Stomach smooth muscle (tissue), 2 donors: ENCODE measurements at regions not wholly inside any gene's neighbourhood (a gene's known extent, or its start where the extent isn't known, plus 50 kb on each side); places are given as distances from the start of the nearest gene placed in this dataset.

Experiments used
- H3K27ac ChIP-seq: one replicate; pipeline ENCODE4 v1.7.0; 2013; ENCODE audit warnings: mild to moderate bottlenecking, low read length, inconsistent platforms
- H3K27me3 ChIP-seq, 2 donors: one replicate each; pipeline ENCODE4 v1.7.0; 2013; ENCODE audit warnings: low read length in 2 of 2; ENCODE audit not compliant: insufficient read depth in 2 of 2, control insufficient read depth in 1 of 2
- H3K36me3 ChIP-seq, 2 donors: one replicate each; pipeline ENCODE4 v1.7.0; 2013; ENCODE audit warnings: low read length in 2 of 2; ENCODE audit not compliant: control insufficient read depth in 2 of 2, insufficient read depth in 2 of 2
- H3K4me1 ChIP-seq: one replicate; pipeline ENCODE4 v1.7.0; 2013; ENCODE audit warnings: low read length; ENCODE audit not compliant: control insufficient read depth, insufficient read depth
- H3K4me3 ChIP-seq, 2 donors: one replicate each; pipeline ENCODE4 v1.7.0; 2013; ENCODE audit warnings: low read length in 2 of 2
- H3K9ac ChIP-seq, 2 donors: one replicate each; pipeline ENCODE4 v1.7.0; 2013; ENCODE audit warnings: low read length in 2 of 2, mild to moderate bottlenecking in 1 of 2
- H3K9me3 ChIP-seq, 2 donors: one replicate each; pipeline ENCODE4 v1.7.0; 2013; ENCODE audit warnings: low read length in 2 of 2; ENCODE audit not compliant: control insufficient read depth in 2 of 2
- donor health status: healthy.
- donor health status: Pancreatic carcinoma.

DNA sequence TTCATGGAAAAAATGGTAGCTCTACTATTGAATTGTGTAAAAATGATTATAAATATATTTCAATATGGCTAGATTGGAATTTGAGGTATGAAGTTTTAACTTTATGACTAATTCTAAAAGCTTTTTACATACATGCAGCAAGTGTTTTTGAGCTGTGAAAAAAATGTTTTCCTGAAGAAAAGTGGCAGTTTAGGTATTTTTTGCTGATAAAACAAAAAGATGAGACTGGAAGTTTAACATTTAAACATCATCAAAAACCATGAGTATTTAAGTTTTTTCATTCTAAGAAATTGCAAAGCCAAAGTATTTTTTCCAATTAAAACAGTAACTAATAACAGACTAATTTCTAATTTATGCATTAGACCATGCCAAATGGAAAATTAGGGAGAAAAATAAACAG, 751.1 kb downstream of the FGF9 start:
- Histone ChIP-seq H3K36me3 (no peaks in the 10 kb centered on the region), H3K27me3 (no peaks in the 10 kb centered on the region), H3K27ac (no peak overlapping the region), H3K4me1 (no peaks in the 10 kb centered on the region), H3K9ac (no peak overlapping the region), H3K9me3 (no peaks in the 10 kb centered on the region), H3K4me3 (no peak overlapping the region)

GRCh38 chr13:22422712-22423111, 751.8 kb downstream of the FGF9 start:
- no peak overlapping the region for H3K4me3 ChIP-seq
- no peak overlapping the region for H3K27ac ChIP-seq
- H3K27me3 ChIP-seq = no peaks in the 10 kb centered on the region
- no peak overlapping the region for H3K9ac ChIP-seq
- no peaks in the 10 kb centered on the region for H3K4me1 ChIP-seq
- no peaks in the 10 kb centered on the region for H3K9me3 ChIP-seq
- H3K36me3 ChIP-seq = no peaks in the 10 kb centered on the region

GRCh38 chr13:22423261-22423660, 752.4 kb downstream of the FGF9 start:
- Histone ChIP-seq H3K27me3 (no peaks in the 10 kb centered on the region), H3K9me3 (no peaks in the 10 kb centered on the region), H3K4me1 (no peaks in the 10 kb centered on the region), H3K36me3 (no peaks in the 10 kb centered on the region), H3K27ac (no peak overlapping the region), H3K4me3 (no peak overlapping the region), H3K9ac (no peak overlapping the region)

DNA sequence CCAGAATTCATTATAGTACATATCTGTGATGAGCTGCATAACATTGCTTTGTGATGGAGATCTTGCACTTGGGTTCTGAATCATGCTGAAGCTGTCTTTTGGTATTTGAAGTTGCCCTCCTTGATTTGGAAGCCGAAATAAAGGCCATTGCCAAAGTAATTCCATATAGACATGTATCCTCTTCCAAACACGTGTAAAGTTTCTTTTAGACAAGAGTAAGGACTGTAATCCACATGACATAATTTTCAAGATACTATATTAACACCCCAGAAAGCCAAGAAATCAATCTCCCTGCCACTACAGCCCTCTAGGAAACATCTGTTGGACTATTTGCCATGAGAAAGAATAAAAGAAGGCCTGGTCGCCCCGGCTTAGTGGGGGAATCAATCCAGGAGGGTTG, 754.2 kb downstream of the FGF9 start:
- Histone ChIP-seq H3K4me1 (no peaks in the 10 kb centered on the region), H3K27me3 (no peaks in the 10 kb centered on the region), H3K27ac (no peak overlapping the region), H3K36me3 (no peaks in the 10 kb centered on the region), H3K9me3 (no peaks in the 10 kb centered on the region), H3K9ac (no peak overlapping the region), H3K4me3 (no peak overlapping the region)

DNA sequence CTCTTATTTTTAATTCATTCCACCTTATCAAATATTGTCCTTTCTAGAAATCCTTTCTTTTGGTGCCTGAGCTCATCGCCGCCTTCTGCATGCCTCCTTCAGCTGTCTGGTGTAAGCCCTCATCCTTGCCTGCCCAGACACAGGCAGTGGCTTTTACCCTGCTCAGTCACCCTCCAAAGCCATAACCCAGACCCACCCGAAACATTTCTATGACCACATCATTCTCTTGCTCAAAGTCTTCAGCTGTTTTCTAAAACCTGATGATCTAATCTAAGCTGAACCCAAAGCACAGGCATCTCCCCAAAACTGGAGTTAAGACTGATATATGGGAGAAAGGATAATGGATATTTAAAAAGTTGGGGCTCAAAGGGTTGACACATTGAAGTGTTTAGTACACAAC, 753.7 kb upstream of the SGCG start:
- no peaks in the 10 kb centered on the region for H3K4me1 ChIP-seq
- H3K27ac ChIP-seq = no peak overlapping the region
- H3K9me3 ChIP-seq = no peaks in the 10 kb centered on the region
- H3K9ac ChIP-seq = no peak overlapping the region
- H3K27me3 ChIP-seq = no peaks in the 10 kb centered on the region
- no peaks in the 10 kb centered on the region for H3K36me3 ChIP-seq
- no peak overlapping the region for H3K4me3 ChIP-seq

DNA sequence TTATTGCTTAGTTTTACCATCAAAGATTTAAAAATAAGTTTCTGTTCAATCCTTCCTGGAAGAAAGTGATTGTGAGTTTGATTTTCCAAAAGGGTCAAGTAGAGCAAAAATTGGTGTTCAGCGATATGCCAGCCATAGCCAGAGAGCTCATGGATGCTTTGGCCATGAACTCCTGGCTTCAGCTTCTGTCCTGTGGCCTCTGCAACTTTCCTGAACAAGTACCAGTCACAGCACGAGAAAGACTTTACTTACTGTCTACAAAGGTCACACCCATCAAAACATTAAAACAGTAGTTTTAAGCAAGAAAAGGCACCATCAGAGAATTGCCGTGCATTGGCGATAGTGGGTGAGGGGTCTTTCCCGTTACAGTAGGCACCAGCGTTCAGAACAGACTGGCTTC, 753.0 kb upstream of the SGCG start:
- no peaks in the 10 kb centered on the region for H3K9me3 ChIP-seq
- H3K4me3 ChIP-seq = no peak overlapping the region
- H3K36me3 ChIP-seq = no peaks in the 10 kb centered on the region
- H3K9ac ChIP-seq = no peak overlapping the region
- no peak overlapping the region for H3K27ac ChIP-seq
- H3K27me3 ChIP-seq = no peaks in the 10 kb centered on the region
- H3K4me1 ChIP-seq = no peaks in the 10 kb centered on the region

DNA sequence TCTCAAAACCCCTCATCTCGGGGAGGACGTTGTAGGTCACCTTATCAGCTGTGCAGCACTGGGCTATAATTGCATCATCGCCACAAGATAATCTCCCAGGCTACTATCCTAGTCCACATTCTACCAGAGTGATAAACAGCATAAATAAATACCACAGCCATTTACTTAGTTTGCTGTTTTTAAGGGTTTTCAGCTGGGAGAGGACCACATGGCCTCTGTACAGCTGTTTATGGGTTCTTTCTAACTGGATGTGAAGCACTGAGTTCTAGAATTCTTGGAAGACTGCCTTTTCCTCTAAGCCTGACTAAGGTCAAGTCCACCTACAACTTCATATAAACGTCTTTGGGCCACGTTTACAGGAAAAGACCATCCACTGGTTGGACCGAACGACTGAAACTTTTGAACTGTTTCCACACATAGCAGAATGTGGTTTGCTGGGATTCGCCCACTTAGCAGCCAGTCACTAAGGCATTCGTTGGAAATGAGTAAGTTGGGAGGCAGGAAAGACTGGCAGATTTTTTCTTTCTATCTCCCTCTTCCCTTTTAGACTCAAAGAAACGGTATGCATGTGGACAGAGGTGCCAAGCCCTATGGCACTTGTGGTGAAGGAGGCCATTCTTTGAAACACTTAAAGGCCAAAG, 752.5 kb upstream of the SGCG start:
- Histone ChIP-seq H3K36me3 (no peaks in the 10 kb centered on the region), H3K9ac (no peak overlapping the region), H3K4me3 (no peak overlapping the region), H3K27me3 (no peaks in the 10 kb centered on the region), H3K9me3 (no peaks in the 10 kb centered on the region), H3K27ac (no peak overlapping the region), H3K4me1 (no peaks in the 10 kb centered on the region)

DNA sequence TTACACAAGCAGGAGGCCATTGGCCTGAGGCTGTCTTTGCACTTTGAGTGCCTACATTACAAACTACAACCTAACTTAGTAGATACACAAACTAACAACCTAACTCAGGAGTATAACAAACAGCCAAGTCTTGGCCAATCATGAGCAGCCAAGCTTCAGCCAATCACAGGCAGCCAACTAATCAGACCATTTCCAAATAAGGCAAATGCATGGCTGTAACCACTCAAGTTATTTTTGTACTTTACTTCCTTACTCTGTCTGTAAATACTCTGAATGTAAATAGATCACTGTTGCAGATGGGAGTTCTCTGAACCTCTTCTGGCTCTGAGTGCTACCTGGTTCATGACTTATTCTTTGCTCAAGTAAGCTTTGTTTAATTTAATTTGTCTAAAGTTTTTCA, 748.1 kb upstream of the SGCG start:
- Histone ChIP-seq H3K4me1 (no peaks in the 10 kb centered on the region), H3K9me3 (no peaks in the 10 kb centered on the region), H3K27me3 (no peaks in the 10 kb centered on the region), H3K36me3 (no peaks in the 10 kb centered on the region), H3K27ac (no peak overlapping the region), H3K9ac (no peak overlapping the region), H3K4me3 (no peak overlapping the region)

DNA sequence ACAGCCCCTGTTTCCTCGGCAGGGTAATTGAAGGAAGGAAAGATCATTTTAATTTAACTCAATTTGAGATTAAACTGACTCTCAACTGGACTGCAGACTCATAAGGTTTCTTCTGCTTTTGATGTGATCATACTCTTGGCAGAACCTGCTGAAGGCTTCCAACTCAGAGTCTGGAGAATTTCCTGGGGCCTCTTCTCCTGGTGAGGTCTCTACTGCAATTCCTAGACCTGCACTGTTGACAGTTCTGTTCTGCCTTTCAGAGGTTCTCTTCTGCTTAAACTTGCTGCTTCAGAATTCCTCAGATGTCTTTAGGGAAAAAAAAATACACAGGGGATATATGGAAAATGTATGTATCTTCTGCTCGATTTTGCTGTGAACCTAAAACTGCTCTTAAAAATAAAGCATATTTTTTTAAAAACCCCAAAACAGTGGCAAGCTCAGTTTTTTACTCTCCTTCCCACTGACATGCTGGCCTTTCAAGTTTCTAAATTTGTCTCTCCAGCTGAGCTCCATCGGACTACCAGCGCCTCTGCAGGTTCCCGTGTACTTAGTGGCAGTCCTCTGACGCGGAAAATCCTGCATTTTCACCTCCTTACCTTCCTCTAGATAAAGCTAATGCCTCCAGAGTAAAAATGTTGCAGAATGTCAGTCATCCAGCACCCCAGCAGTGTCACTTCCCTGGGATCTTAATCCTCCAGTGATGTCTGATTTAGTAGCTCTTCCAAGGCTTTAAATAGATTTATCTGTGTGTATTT, 733.5 kb upstream of the SGCG start:
- Histone ChIP-seq H3K9me3 (no peaks in the 10 kb centered on the region), H3K4me3 (no peak overlapping the region), H3K36me3 (no peaks in the 10 kb centered on the region), H3K9ac (no peak overlapping the region), H3K27me3 (no peaks in the 10 kb centered on the region), H3K4me1 (no peaks in the 10 kb centered on the region), H3K27ac (no peak overlapping the region)

DNA sequence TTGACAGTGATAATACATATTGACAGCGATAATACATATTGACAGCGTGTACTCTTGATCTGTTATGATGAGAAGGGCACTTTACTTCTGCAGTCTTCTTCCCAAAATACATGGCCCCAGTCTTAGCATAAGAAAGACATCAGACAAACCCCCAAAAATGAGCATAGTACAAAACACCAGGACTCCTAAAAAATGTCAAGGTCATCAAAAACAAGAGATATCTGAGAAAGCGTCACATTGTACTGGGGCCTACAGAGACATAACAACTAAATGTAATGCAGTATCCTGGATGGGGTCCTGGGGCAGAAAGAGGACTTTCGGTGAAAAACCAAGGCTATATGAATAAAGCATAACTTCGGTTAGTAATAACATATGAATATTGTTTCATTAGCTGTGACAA, 731.5 kb upstream of the SGCG start:
- Histone ChIP-seq H3K36me3 (no peaks in the 10 kb centered on the region), H3K9ac (no peak overlapping the region)

DNA sequence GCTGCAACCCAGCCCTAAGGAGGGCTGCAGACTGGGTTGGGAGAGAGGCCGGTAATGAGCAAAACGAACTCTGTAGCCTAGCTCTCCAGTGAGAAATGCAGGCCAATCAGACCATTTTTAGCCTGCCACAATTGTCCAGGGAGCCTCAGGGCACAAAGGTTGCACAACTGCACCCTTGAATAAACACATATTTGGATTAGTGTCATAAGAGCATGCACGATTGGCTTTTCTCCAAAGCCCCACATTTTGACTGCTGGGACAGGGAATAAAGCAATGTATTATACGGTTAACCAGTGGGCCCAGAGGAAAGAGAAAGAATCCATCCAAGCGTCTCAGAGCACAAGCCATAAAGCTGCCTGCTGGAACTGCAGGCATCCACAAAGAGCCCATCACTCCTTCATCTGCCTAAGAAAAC, 729.4 kb upstream of the SGCG start:
- no peak overlapping the region for H3K27ac ChIP-seq

More for the DNA sequence above, 731.5 kb upstream of the SGCG start:
- Histone ChIP-seq H3K4me3 (no peak overlapping the region), H3K27ac (no peak overlapping the region), H3K4me1 (no peaks in the 10 kb centered on the region), H3K27me3 (no peaks in the 10 kb centered on the region), H3K9me3 (no peaks in the 10 kb centered on the region)

More for the DNA sequence above, 729.4 kb upstream of the SGCG start:
- Histone ChIP-seq H3K36me3 (no peaks in the 10 kb centered on the region), H3K4me1 (no peaks in the 10 kb centered on the region), H3K9me3 (no peaks in the 10 kb centered on the region), H3K27me3 (no peaks in the 10 kb centered on the region), H3K9ac (no peak overlapping the region), H3K4me3 (no peak overlapping the region)
